Thyroid gland (tissue), 4 donors: ENCODE measurements at regions not wholly inside any gene's neighbourhood (a gene's known extent, or its start where the extent isn't known, plus 50 kb on each side); places are given as distances from the start of the nearest gene placed in this dataset.

Experiments
- CTCF ChIP-seq, 6 experiments: fragments of 200-600 bp in 3 of 6; fragments of 450-650 bp in 3 of 6; sonication (generic) in 3 of 6; IDR thresholded peaks; one replicate each; pipeline ENCODE4 v1.5.1; 2016 to 2019; ENCODE audit warnings: antibody characterized with exemption in 6 of 6, mild to moderate bottlenecking in 2 of 6, inconsistent platforms in 1 of 6, moderate library complexity in 1 of 6
- POLR2A ChIP-seq, 2 donors: fragments of 450-650 bp; IDR thresholded peaks; one replicate each; pipeline ENCODE4 v1.6.1; 2017; ENCODE audit warnings: antibody characterized with exemption in 2 of 2, mild to moderate bottlenecking in 2 of 2, moderate library complexity in 1 of 2

DNA sequence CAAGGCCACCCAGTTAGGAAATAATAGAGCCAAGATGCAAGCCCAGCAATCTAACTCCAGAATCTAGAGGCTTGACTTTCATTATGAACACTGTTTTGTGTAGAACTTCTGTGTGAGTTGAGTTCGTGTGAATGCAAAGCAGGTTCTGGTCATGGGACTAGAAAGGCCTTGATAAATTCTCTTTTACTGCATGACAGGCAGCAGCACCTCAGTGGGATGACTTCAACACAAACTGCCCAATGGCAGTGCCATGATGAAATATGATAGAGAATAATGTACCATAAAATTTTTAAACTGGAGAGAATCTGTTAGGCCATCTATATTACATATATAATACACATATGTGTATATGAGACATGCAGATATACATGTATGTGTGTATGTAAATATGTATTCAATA, 214.5 kb downstream of the KLF5 start:
- TF ChIP-seq CTCF (IDR thresholded peaks at IDR 0.05) (no peak), POLR2A (IDR thresholded peaks at IDR 0.05) (no peak)
